HEK293 (cell line): ENCODE measurements at regions not wholly inside any gene's neighbourhood (a gene's known extent, or its start where the extent isn't known, plus 50 kb on each side); places are given as distances from the start of the nearest gene placed in this dataset.

Experiments used
- CTCF ChIA-PET: fragments of 350-600 bp; formaldehyde crosslinking; extraction: SDS; loops from one replicate; lab custom pipeline; 2021; ENCODE audit warnings: antibody characterized with exemption; lab: Yijun Ruan, JAX
- POLR2A ChIA-PET: fragments of 300-600 bp; formaldehyde crosslinking; extraction: SDS; loops from one replicate; lab custom pipeline; 2020; ENCODE audit warnings: antibody characterized with exemption, inconsistent platforms; lab: Yijun Ruan, JAX
- H3K27ac ChIP-seq: fragments of 200-500 bp; sonication (Bioruptor generic); 2 replicates; pipeline ENCODE4 v1.5.1; 2014; ENCODE audit warnings: low read depth, low read length, control low read depth, inconsistent platforms; ENCODE audit errors: extremely low read depth
- H3K36me3 ChIP-seq, 2 experiments: fragments of 200-500 bp in 1 of 2; sonication (Bioruptor generic) in 1 of 2; 1 replicate in 1 of 2; 2 replicates in 1 of 2; pipeline ENCODE4 v1.5.1; 2014 to 2017; ENCODE audit warnings: inconsistent platforms in 2 of 2, low read length in 2 of 2; ENCODE audit not compliant: control insufficient read depth in 2 of 2, insufficient read depth in 1 of 2
- H3K4me1 ChIP-seq: fragments of 200-500 bp; sonication (Bioruptor generic); 2 replicates; pipeline ENCODE4 v1.5.1; 2014; ENCODE audit warnings: mild to moderate bottlenecking, low read length, inconsistent platforms; ENCODE audit not compliant: control insufficient read depth, insufficient read depth
- H3K4me3 ChIP-seq: 2 replicates; pipeline ENCODE4 v1.5.1; 2011; ENCODE audit warnings: low read depth, mild to moderate bottlenecking, control low read depth, low read length, moderate library complexity
- H3K9me3 ChIP-seq: fragments of 200-500 bp; sonication (Bioruptor generic); 2 replicates; pipeline ENCODE4 v1.5.1; 2014; ENCODE audit warnings: low read depth, low read length, inconsistent platforms; ENCODE audit not compliant: control insufficient read depth, insufficient read depth
- FEZF1 ChIP-seq: fragments of 450-650 bp; formaldehyde crosslinking; IDR thresholded peaks from 2 replicates; pipeline ENCODE4 v1.5.1; 2016; ENCODE audit warnings: missing biosample characterization, missing genetic modification characterization
- OSR2 ChIP-seq: fragments of 450-650 bp; formaldehyde crosslinking; IDR thresholded peaks from 2 replicates; pipeline ENCODE4 v1.5.1; 2016; ENCODE audit warnings: missing biosample characterization, missing genetic modification characterization
- TRIM28 ChIP-seq: IDR thresholded peaks from 2 replicates; pipeline ENCODE4 v1.6.1; 2011; ENCODE audit warnings: low read length, control low read depth, borderline replicate concordance
- ZBTB48 ChIP-seq: fragments of 450-650 bp; formaldehyde crosslinking; IDR thresholded peaks from 2 replicates; pipeline ENCODE4 v1.5.1; 2016; ENCODE audit warnings: missing biosample characterization, missing genetic modification characterization
- ZFHX2 ChIP-seq: fragments of 450-650 bp; formaldehyde crosslinking; conservative IDR thresholded peaks from 2 replicates; pipeline ENCODE4 v1.5.1; 2016; ENCODE audit warnings: missing biosample characterization, missing genetic modification characterization
- ZNF155 ChIP-seq: fragments of 450-650 bp; formaldehyde crosslinking; IDR thresholded peaks from 2 replicates; pipeline ENCODE4 v1.5.1; 2016; ENCODE audit warnings: missing biosample characterization, missing genetic modification characterization
- ZNF350 ChIP-seq: fragments of 450-650 bp; formaldehyde crosslinking; IDR thresholded peaks from 2 replicates; pipeline ENCODE4 v1.5.0; 2017; ENCODE audit warnings: missing biosample characterization, mild to moderate bottlenecking, missing genetic modification characterization
- ZNF404 ChIP-seq: fragments of 450-650 bp; formaldehyde crosslinking; IDR thresholded peaks from 2 replicates; pipeline ENCODE4 v1.5.1; 2017; ENCODE audit warnings: missing biosample characterization, missing genetic modification characterization
- ZNF596 ChIP-seq: fragments of 450-650 bp; IDR thresholded peaks from 2 replicates; pipeline ENCODE4 v1.5.0; 2018; ENCODE audit warnings: missing biosample characterization, mild to moderate bottlenecking, missing genetic modification characterization, moderate library complexity
- ZSCAN16 ChIP-seq: fragments of 450-650 bp; formaldehyde crosslinking; IDR thresholded peaks from 2 replicates; pipeline ENCODE4 v1.5.1; 2016; ENCODE audit warnings: missing biosample characterization, missing genetic modification characterization
- TF ChIP-seq, protein P1 (sequence below): fragments of 450-650 bp; formaldehyde crosslinking; IDR thresholded peaks from 2 replicates; pipeline ENCODE4 v1.5.1; 2016; ENCODE audit warnings: missing biosample characterization, missing genetic modification characterization
- TF ChIP-seq, protein P2 (sequence below): fragments of 450-650 bp; formaldehyde crosslinking; IDR thresholded peaks from 2 replicates; pipeline ENCODE4 v1.5.1; 2016; ENCODE audit warnings: missing biosample characterization, missing genetic modification characterization
- TF ChIP-seq, protein P3 (sequence below): fragments of 450-650 bp; formaldehyde crosslinking; IDR thresholded peaks from 2 replicates; pipeline ENCODE4 v1.5.1; 2016; ENCODE audit warnings: missing biosample characterization, missing genetic modification characterization
- TF ChIP-seq, protein P4 (sequence below): fragments of 450-650 bp; formaldehyde crosslinking; conservative IDR thresholded peaks from 2 replicates; pipeline ENCODE4 v1.5.1; 2016; ENCODE audit warnings: low read depth, missing biosample characterization, missing genetic modification characterization
- TF ChIP-seq, protein P5 (sequence below): fragments of 450-650 bp; formaldehyde crosslinking; IDR thresholded peaks from 2 replicates; pipeline ENCODE4 v1.5.1; 2016; ENCODE audit warnings: missing biosample characterization, missing genetic modification characterization
- TF ChIP-seq, protein P6 (sequence below): fragments of 450-650 bp; formaldehyde crosslinking; IDR thresholded peaks from 2 replicates; pipeline ENCODE4 v1.5.1; 2017; ENCODE audit warnings: missing biosample characterization, missing genetic modification characterization
- TF ChIP-seq, protein P7 (sequence below): fragments of 450-650 bp; formaldehyde crosslinking; IDR thresholded peaks from 2 replicates; pipeline ENCODE4 v1.5.1; 2017; ENCODE audit warnings: missing biosample characterization, mild to moderate bottlenecking, missing genetic modification characterization, moderate library complexity
- TF ChIP-seq, protein P8 (sequence below): fragments of 450-650 bp; IDR thresholded peaks from 2 replicates; pipeline ENCODE4 v1.5.1; 2018; ENCODE audit warnings: missing biosample characterization, missing genetic modification characterization
- TF ChIP-seq, protein P9 (sequence below): fragments of 450-650 bp; formaldehyde crosslinking; IDR thresholded peaks from 2 replicates; pipeline ENCODE4; 2016; ENCODE audit warnings: missing biosample characterization, missing genetic modification characterization

DNA sequence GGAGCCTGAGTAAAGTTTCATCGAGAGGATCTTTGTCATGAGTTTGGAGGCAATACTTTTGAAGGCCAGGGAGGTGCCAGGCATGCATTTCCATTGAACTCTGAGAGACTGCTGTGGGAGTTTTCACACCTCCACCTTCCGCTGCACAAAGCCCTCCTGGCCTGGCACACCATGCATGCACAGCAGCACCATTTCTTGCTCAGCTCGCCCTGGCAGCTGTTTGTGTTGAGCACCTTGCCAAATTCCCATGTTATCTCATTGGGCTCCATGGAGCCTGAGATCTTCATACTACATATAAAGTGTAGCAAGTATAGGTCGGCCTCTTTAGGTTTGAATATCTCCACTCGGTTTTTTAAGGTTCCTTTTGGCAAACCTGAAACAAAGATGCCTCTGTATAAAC lies 125.7 kb upstream of the CLINT1 start (continued):
- TF ChIP-seq, protein P1, sequence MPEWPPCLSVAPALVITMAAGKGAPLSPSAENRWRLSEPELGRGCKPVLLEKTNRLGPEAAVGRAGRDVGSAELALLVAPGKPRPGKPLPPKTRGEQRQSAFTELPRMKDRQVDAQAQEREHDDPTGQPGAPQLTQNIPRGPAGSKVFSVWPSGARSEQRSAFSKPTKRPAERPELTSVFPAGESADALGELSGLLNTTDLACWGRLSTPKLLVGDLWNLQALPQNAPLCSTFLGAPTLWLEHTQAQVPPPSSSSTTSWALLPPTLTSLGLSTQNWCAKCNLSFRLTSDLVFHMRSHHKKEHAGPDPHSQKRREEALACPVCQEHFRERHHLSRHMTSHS (tag by site-specific recombination): no peak
- TF ChIP-seq, protein P2, sequence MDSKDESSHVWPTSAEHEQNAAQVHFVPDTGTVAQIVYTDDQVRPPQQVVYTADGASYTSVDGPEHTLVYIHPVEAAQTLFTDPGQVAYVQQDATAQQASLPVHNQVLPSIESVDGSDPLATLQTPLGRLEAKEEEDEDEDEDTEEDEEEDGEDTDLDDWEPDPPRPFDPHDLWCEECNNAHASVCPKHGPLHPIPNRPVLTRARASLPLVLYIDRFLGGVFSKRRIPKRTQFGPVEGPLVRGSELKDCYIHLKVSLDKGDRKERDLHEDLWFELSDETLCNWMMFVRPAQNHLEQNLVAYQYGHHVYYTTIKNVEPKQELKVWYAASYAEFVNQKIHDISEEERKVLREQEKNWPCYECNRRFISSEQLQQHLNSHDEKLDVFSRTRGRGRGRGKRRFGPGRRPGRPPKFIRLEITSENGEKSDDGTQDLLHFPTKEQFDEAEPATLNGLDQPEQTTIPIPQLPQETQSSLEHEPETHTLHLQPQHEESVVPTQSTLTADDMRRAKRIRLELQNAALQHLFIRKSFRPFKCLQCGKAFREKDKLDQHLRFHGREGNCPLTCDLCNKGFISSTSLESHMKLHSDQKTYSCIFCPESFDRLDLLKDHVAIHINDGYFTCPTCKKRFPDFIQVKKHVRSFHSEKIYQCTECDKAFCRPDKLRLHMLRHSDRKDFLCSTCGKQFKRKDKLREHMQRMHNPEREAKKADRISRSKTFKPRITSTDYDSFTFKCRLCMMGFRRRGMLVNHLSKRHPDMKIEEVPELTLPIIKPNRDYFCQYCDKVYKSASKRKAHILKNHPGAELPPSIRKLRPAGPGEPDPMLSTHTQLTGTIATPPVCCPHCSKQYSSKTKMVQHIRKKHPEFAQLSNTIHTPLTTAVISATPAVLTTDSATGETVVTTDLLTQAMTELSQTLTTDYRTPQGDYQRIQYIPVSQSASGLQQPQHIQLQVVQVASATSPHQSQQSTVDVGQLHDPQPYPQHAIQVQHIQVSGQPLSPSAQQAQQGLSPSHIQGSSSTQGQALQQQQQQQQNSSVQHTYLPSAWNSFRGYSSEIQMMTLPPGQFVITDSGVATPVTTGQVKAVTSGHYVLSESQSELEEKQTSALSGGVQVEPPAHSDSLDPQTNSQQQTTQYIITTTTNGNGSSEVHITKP (tag by site-specific recombination): no peak
- TF ChIP-seq, protein P3, sequence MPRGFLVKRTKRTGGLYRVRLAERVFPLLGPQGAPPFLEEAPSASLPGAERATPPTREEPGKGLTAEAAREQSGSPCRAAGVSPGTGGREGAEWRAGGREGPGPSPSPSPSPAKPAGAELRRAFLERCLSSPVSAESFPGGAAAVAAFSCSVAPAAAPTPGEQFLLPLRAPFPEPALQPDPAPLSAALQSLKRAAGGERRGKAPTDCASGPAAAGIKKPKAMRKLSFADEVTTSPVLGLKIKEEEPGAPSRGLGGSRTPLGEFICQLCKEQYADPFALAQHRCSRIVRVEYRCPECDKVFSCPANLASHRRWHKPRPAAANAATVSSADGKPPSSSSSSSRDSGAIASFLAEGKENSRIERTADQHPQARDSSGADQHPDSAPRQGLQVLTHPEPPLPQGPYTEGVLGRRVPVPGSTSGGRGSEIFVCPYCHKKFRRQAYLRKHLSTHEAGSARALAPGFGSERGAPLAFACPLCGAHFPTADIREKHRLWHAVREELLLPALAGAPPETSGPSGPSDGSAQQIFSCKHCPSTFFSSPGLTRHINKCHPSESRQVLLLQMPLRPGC (tag by site-specific recombination): no peak
- TF ChIP-seq FEZF1 (tag by site-specific recombination) (no peak), TRIM28 (no peak)
- TF ChIP-seq, protein P4, sequence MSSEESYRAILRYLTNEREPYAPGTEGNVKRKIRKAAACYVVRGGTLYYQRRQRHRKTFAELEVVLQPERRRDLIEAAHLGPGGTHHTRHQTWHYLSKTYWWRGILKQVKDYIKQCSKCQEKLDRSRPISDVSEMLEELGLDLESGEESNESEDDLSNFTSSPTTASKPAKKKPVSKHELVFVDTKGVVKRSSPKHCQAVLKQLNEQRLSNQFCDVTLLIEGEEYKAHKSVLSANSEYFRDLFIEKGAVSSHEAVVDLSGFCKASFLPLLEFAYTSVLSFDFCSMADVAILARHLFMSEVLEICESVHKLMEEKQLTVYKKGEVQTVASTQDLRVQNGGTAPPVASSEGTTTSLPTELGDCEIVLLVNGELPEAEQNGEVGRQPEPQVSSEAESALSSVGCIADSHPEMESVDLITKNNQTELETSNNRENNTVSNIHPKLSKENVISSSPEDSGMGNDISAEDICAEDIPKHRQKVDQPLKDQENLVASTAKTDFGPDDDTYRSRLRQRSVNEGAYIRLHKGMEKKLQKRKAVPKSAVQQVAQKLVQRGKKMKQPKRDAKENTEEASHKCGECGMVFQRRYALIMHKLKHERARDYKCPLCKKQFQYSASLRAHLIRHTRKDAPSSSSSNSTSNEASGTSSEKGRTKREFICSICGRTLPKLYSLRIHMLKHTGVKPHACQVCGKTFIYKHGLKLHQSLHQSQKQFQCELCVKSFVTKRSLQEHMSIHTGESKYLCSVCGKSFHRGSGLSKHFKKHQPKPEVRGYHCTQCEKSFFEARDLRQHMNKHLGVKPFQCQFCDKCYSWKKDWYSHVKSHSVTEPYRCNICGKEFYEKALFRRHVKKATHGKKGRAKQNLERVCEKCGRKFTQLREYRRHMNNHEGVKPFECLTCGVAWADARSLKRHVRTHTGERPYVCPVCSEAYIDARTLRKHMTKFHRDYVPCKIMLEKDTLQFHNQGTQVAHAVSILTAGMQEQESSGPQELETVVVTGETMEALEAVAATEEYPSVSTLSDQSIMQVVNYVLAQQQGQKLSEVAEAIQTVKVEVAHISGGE (tag by site-specific recombination): no peak

DNA sequence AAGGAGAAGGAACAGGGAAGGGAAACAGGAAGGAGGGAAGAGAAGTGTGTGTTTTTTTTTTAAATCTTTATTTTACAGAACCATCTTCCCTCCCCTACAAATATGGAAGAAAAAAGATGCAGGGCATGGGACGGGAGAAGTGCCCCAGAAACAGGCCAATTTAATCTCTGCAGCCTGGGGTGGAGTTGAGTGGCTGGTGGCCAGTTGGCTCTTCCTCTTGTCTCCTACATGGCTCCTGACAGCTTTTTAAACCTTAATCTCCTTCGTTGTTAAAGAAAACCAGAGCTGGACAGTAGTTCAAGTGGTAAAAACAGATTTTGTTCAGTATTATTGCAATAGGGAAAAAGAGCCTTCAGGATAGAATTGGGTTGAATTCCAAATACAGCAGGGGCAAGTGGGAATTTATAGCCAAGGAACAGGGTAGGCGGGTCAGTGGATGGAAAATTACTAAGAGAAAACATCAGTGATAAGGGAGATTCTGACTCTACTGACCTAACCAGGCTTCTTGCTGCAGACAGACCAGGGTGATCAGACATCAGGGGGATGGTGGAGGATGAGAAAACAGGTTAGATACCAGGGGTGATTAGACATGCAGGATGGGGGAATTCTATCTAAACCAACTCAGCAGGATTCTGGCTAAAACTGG lies 125.1 kb upstream of the CLINT1 start:
- Histone ChIP-seq H3K36me3 (no peaks in the 10 kb centered on the region), H3K4me3 (no peak overlapping the region), H3K27ac (no peak overlapping the region), H3K9me3 (no peaks in the 10 kb centered on the region), H3K4me1 (no peaks in the 10 kb centered on the region)
- CTCF ChIA-PET: no interaction called here
- POLR2A ChIA-PET: no interaction called here
- TF ChIP-seq, protein P5, sequence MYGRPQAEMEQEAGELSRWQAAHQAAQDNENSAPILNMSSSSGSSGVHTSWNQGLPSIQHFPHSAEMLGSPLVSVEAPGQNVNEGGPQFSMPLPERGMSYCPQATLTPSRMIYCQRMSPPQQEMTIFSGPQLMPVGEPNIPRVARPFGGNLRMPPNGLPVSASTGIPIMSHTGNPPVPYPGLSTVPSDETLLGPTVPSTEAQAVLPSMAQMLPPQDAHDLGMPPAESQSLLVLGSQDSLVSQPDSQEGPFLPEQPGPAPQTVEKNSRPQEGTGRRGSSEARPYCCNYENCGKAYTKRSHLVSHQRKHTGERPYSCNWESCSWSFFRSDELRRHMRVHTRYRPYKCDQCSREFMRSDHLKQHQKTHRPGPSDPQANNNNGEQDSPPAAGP (tag by site-specific recombination): no peak
- TF ChIP-seq ZNF350 (tag by site-specific recombination) (no peak), ZFHX2 (tag by site-specific recombination) (no peak), ZNF596 (tag by site-specific recombination) (no peak), ZNF155 (tag by site-specific recombination) (no peak), ZSCAN16 (no peak), OSR2 (tag by site-specific recombination) (no peak), ZNF404 (no peak), ZBTB48 (no peak)
- TF ChIP-seq, protein P6, sequence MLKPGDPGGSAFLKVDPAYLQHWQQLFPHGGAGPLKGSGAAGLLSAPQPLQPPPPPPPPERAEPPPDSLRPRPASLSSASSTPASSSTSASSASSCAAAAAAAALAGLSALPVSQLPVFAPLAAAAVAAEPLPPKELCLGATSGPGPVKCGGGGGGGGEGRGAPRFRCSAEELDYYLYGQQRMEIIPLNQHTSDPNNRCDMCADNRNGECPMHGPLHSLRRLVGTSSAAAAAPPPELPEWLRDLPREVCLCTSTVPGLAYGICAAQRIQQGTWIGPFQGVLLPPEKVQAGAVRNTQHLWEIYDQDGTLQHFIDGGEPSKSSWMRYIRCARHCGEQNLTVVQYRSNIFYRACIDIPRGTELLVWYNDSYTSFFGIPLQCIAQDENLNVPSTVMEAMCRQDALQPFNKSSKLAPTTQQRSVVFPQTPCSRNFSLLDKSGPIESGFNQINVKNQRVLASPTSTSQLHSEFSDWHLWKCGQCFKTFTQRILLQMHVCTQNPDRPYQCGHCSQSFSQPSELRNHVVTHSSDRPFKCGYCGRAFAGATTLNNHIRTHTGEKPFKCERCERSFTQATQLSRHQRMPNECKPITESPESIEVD: no peak
- TF ChIP-seq, protein P7, sequence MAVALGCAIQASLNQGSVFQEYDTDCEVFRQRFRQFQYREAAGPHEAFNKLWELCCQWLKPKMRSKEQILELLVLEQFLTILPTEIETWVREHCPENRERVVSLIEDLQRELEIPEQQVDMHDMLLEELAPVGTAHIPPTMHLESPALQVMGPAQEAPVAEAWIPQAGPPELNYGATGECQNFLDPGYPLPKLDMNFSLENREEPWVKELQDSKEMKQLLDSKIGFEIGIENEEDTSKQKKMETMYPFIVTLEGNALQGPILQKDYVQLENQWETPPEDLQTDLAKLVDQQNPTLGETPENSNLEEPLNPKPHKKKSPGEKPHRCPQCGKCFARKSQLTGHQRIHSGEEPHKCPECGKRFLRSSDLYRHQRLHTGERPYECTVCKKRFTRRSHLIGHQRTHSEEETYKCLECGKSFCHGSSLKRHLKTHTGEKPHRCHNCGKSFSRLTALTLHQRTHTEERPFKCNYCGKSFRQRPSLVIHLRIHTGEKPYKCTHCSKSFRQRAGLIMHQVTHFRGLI (tag by site-specific recombination): no peak
- TF ChIP-seq, protein P8, sequence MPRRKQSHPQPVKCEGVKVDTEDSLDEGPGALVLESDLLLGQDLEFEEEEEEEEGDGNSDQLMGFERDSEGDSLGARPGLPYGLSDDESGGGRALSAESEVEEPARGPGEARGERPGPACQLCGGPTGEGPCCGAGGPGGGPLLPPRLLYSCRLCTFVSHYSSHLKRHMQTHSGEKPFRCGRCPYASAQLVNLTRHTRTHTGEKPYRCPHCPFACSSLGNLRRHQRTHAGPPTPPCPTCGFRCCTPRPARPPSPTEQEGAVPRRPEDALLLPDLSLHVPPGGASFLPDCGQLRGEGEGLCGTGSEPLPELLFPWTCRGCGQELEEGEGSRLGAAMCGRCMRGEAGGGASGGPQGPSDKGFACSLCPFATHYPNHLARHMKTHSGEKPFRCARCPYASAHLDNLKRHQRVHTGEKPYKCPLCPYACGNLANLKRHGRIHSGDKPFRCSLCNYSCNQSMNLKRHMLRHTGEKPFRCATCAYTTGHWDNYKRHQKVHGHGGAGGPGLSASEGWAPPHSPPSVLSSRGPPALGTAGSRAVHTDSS: no peak
- TF ChIP-seq, protein P9, sequence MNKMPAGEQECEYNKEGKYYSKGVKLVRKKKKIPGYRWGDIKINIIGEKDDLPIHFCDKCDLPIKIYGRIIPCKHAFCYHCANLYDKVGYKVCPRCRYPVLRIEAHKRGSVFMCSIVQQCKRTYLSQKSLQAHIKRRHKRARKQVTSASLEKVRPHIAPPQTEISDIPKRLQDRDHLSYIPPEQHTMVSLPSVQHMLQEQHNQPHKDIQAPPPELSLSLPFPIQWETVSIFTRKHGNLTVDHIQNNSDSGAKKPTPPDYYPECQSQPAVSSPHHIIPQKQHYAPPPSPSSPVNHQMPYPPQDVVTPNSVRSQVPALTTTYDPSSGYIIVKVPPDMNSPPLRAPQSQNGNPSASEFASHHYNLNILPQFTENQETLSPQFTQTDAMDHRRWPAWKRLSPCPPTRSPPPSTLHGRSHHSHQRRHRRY (tag by site-specific recombination): no peak
